ENCODE measurements at regions not wholly inside any gene's neighbourhood (a gene's known extent, or its start where the extent isn't known, plus 50 kb on each side); places are given as distances from the start of the nearest gene placed in this dataset.
"Not testable (repeated sequence)": the region's sequence is repeated elsewhere in the genome, so short reads cannot be mapped to it uniquely, and the experiment has no call there.

- TF ChIP-seq POLR2A (IDR thresholded peaks at IDR 0.05; ENCODE audit: low read depth, low read length) = no peak
- no peak for TF ChIP-seq POLR2AphosphoS5 (IDR thresholded peaks at IDR 0.05; ENCODE audit: low read depth, low read length)
- no peak for TF ChIP-seq TAF1 (IDR thresholded peaks at IDR 0.05; ENCODE audit: borderline replicate concordance, low read depth, low read length)
- no peak for FAIRE-seq
- DNase-seq (ENCODE audit: insufficient read length) = no peak
Observed at GRCh38 chr13:84776593-84776992, 894.3 kb upstream of the SLITRK1 start.

GRCh38 chr13:84775920-84776319 is 893.6 kb upstream of the SLITRK1 start:
- DNase-seq (ENCODE audit: insufficient read length); FAIRE-seq: not testable (repeated sequence)

DNA sequence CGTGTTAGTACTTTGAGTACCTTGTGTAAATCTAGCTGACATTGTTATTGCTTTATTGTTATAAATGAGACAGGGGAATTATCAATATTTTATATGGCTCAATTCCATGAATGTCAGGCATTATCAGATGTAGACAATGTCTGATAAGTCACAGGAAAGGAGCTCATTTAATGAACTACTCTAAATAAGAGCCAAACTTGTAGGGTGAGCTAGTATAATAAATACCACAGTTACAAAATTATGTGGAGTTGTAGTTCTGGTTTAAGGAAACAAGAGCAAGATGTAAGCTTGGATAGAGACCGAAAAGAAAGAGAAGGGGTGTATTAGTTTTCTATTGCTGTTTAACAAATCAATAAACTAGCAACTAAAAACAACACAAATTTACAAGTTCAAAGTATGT is 891.8 kb upstream of the SLITRK1 start:
- TF ChIP-seq TAF1 (IDR thresholded peaks at IDR 0.05; ENCODE audit: borderline replicate concordance, low read depth, low read length) (no peak), POLR2A (IDR thresholded peaks at IDR 0.05; ENCODE audit: low read depth, low read length) (no peak), POLR2AphosphoS5 (IDR thresholded peaks at IDR 0.05; ENCODE audit: low read depth, low read length) (no peak)
- no peak for DNase-seq (ENCODE audit: insufficient read length)
- no peak for FAIRE-seq

- TF ChIP-seq POLR2AphosphoS5 (IDR thresholded peaks at IDR 0.05; ENCODE audit: low read depth, low read length) (no peak), TAF1 (IDR thresholded peaks at IDR 0.05; ENCODE audit: borderline replicate concordance, low read depth, low read length) (no peak), POLR2A (IDR thresholded peaks at IDR 0.05; ENCODE audit: low read depth, low read length) (no peak)
- no peak for FAIRE-seq
Observed at GRCh38 chr13:84760956-84761355, 878.7 kb upstream of the SLITRK1 start.

GRCh38 chr13:84749126-84749525 is 866.9 kb upstream of the SLITRK1 start:
- no peak for FAIRE-seq
- TF ChIP-seq POLR2AphosphoS5 (IDR thresholded peaks at IDR 0.05; ENCODE audit: low read depth, low read length) (no peak), TAF1 (IDR thresholded peaks at IDR 0.05; ENCODE audit: borderline replicate concordance, low read depth, low read length) (no peak), POLR2A (IDR thresholded peaks at IDR 0.05; ENCODE audit: low read depth, low read length) (no peak)
- no peak for DNase-seq (ENCODE audit: insufficient read length)

More at GRCh38 chr13:84760956-84761355, 878.7 kb upstream of the SLITRK1 start:
- DNase-seq (ENCODE audit: insufficient read length) = no peak

- DNase-seq (ENCODE audit: insufficient read length) = no peak
- no peak for FAIRE-seq
- TF ChIP-seq POLR2AphosphoS5 (IDR thresholded peaks at IDR 0.05; ENCODE audit: low read depth, low read length) (no peak), POLR2A (IDR thresholded peaks at IDR 0.05; ENCODE audit: low read depth, low read length) (no peak), TAF1 (IDR thresholded peaks at IDR 0.05; ENCODE audit: borderline replicate concordance, low read depth, low read length) (no peak)
Observed at GRCh38 chr13:84745051-84745551, 862.8 kb upstream of the SLITRK1 start.

GRCh38 chr13:84744203-84744602 is 861.9 kb upstream of the SLITRK1 start:
- TF ChIP-seq POLR2AphosphoS5 (IDR thresholded peaks at IDR 0.05; ENCODE audit: low read depth, low read length) (no peak), POLR2A (IDR thresholded peaks at IDR 0.05; ENCODE audit: low read depth, low read length) (no peak), TAF1 (IDR thresholded peaks at IDR 0.05; ENCODE audit: borderline replicate concordance, low read depth, low read length) (no peak)
- DNase-seq (ENCODE audit: insufficient read length) (no peak), FAIRE-seq (no peak)

GRCh38 chr13:84741253-84741652 is 859.0 kb upstream of the SLITRK1 start:
- TF ChIP-seq TAF1 (IDR thresholded peaks at IDR 0.05; ENCODE audit: borderline replicate concordance, low read depth, low read length) (no peak), POLR2AphosphoS5 (IDR thresholded peaks at IDR 0.05; ENCODE audit: low read depth, low read length) (no peak), POLR2A (IDR thresholded peaks at IDR 0.05; ENCODE audit: low read depth, low read length) (no peak)
- DNase-seq (ENCODE audit: insufficient read length) (no peak), FAIRE-seq (no peak)

- TF ChIP-seq POLR2A (IDR thresholded peaks at IDR 0.05; ENCODE audit: low read depth, low read length) (no peak), TAF1 (IDR thresholded peaks at IDR 0.05; ENCODE audit: borderline replicate concordance, low read depth, low read length) (no peak), POLR2AphosphoS5 (IDR thresholded peaks at IDR 0.05; ENCODE audit: low read depth, low read length) (no peak)
- DNase-seq (ENCODE audit: insufficient read length) (no peak), FAIRE-seq (no peak)
Observed at GRCh38 chr13:84739021-84739420, 856.7 kb upstream of the SLITRK1 start.

- TF ChIP-seq TAF1 (IDR thresholded peaks at IDR 0.05; ENCODE audit: borderline replicate concordance, low read depth, low read length) (no peak), POLR2AphosphoS5 (IDR thresholded peaks at IDR 0.05; ENCODE audit: low read depth, low read length) (no peak), POLR2A (IDR thresholded peaks at IDR 0.05; ENCODE audit: low read depth, low read length) (no peak)
- no peak for FAIRE-seq
- DNase-seq (ENCODE audit: insufficient read length) = no peak
Observed at GRCh38 chr13:84737661-84738060, 855.4 kb upstream of the SLITRK1 start.

DNA sequence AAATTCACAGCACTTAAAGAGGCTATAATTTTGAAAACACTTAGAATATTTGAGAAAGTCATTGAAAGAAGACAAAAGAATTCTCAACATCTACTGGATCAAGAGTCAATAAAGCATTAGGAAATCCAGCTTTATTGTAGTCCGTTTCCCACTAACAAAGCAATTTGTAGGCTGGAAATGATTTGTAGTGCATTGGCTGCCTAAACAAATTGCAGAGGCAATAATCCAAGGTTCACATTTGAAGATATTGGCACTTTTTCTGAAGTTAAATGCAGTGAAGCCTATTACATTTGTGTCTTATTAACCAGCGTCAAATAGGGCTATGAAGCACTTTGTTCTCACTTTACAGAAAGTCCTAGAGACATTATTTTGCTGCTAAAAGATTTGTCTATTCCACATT is 848.1 kb upstream of the SLITRK1 start:
- DNase-seq (ENCODE audit: insufficient read length) = no peak
- TF ChIP-seq POLR2A (IDR thresholded peaks at IDR 0.05; ENCODE audit: low read depth, low read length) (no peak), TAF1 (IDR thresholded peaks at IDR 0.05; ENCODE audit: borderline replicate concordance, low read depth, low read length) (no peak)
- no peak for FAIRE-seq

- TF ChIP-seq TAF1 (IDR thresholded peaks at IDR 0.05; ENCODE audit: borderline replicate concordance, low read depth, low read length) = no peak
- DNase-seq (ENCODE audit: insufficient read length) (no peak), FAIRE-seq (no peak)
Observed at GRCh38 chr13:84705982-84706710, 823.9 kb upstream of the SLITRK1 start.

GRCh38 chr13:84702174-84702573 is 819.9 kb upstream of the SLITRK1 start:
- no peak for DNase-seq (ENCODE audit: insufficient read length)
- TF ChIP-seq POLR2AphosphoS5 (IDR thresholded peaks at IDR 0.05; ENCODE audit: low read depth, low read length) (no peak), TAF1 (IDR thresholded peaks at IDR 0.05; ENCODE audit: borderline replicate concordance, low read depth, low read length) (no peak), POLR2A (IDR thresholded peaks at IDR 0.05; ENCODE audit: low read depth, low read length) (no peak)
- FAIRE-seq = no peak

GRCh38 chr13:84697591-84697990 is 815.3 kb upstream of the SLITRK1 start:
- not testable (repeated sequence) for FAIRE-seq; DNase-seq (ENCODE audit: insufficient read length)
